ENCODE measurements at regions not wholly inside any gene's neighbourhood (a gene's known extent, or its start where the extent isn't known, plus 50 kb on each side); places are given as distances from the start of the nearest gene placed in this dataset.

DNA sequence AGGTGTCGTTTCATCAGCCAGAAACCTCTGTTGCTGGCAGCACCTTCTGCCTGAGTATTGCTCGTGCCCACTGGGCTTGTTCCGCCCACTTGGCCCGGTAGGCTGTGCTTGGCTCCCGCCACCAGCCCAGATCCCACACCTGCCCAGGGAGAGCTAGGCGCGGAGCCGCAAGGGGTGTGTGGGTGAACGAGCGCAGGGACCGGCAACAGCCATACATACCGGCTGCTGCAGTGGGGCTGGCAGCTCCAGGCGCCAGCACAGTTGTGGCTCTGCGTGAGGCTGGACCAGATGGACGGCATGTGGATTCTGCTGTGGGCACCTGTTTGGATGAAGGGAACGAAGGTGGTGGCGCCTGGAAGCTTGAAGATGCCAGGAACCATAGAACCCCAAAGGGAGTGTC, 331.5 kb upstream of the MCTP2 start:
- no peak for FAIRE-seq
- no peak for DNase-seq (ENCODE audit: insufficient read length, low spot score)
- no peak for TF ChIP-seq POLR2A (IDR thresholded peaks at IDR 0.05; ENCODE audit: low read depth, low read length)

DNA sequence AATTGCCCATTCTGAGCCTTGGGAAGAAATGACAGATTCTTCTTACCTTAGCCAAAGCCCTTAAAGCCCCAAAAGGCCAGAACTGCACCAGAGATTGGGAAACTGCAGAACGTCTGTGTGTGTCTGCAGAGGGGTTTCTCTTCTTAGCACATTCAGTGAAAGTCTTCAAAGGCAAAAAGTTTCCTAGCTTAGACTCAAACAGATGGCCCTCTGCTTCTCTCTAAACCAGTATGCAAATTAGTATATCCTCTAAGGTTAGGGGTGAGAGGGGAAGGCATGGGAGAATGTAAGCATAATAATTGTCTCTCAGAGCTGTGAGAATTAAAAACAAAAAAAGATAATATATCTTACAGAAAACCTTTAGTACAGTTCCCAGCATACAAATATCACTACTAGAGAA, 334.0 kb upstream of the MCTP2 start:
- no peak for FAIRE-seq
- TF ChIP-seq POLR2A (IDR thresholded peaks at IDR 0.05; ENCODE audit: low read depth, low read length): no peak
- DNase-seq (ENCODE audit: insufficient read length, low spot score): no peak

DNA sequence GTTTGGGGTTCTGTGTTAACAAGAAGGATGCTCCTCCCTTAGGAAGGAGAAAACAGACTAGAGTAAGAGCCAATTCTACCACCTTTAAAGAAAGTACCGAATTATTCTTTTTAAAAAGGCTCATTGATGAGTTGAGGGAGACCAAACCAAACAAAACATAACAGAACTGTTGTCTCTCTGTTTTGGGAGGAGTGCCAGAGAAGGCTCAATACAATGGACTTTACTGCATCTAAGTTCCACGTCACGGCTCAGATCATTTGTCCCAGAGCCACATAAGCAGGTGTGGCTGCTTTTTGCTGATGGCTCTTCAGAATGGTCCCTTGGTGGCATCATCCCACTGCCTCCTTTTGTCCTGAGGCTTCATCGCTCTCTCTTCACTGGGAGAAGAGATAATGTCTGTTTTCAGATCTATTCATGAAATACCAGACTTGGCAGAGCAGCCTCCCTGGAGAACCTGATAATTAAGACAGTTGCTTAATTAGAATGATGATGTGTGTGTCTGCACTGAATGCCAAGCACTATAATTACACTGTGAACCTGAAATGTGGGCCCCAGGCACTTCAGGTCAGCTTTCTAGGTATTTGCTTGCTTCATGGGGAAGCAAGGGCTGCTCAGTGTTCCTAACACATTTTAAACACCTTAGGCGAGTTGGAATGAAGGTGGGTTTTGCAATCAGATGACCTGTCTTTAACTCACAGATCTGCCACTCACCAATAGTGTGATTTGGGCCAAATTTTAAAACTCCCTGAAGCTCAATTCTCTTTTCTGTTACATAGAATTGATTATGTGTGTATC, 335.2 kb upstream of the MCTP2 start:
- FAIRE-seq: no peak

DNA sequence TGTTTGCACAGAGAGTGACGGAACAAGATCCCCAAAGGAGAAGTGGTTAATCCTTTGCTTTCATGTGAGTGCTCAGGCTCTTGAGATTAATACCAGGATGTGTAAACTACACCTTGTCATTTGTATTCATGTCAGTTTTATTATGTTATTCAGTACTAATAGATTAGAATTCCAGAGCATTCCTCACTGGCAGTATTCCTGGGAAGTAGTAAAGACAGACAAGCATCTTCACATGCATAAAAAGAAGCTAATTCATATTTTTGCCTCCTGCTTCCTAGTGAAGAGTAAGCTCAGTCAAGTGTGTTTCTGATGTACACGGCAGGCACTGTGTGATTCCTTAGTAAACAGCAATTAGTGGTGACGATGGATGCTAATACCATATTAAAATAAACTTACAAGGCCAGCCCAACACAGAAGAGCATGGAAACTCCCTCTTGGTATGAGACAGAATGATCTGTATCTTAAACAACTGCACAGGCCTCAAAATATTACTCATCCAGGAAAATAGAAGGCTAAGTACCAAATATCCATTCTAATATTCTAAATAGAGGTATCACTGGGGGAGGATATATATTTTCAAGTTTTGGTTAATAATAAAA, 336.8 kb upstream of the MCTP2 start:
- DNase-seq (ENCODE audit: insufficient read length, low spot score): no peak
- no peak for TF ChIP-seq POLR2A (IDR thresholded peaks at IDR 0.05; ENCODE audit: low read depth, low read length)
- FAIRE-seq: no peak

More for the DNA sequence above, 335.2 kb upstream of the MCTP2 start:
- DNase-seq (ENCODE audit: insufficient read length, low spot score): no peak
- no peak for TF ChIP-seq POLR2A (IDR thresholded peaks at IDR 0.05; ENCODE audit: low read depth, low read length)

DNA sequence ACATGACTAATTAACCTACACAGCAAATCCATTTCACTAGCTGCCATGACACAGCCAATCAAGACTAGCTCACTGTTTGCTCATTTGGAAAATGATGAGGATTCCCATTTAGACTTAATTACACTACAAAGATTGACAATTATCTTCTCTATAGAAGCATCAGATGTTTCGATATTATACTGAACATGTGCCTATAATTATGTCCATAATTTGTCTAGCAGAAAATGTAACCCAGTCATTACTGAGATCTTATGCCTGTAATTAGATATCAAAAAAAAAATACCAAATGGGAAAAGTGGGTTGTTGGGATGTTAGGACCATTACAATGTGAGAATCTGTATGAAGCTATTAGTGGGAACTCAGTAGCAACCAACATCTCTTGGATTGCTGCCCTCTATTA, 344.2 kb upstream of the MCTP2 start:
- FAIRE-seq (no peak), DNase-seq (ENCODE audit: insufficient read length, low spot score) (no peak)
- no peak for TF ChIP-seq POLR2A (IDR thresholded peaks at IDR 0.05; ENCODE audit: low read depth, low read length)

DNA sequence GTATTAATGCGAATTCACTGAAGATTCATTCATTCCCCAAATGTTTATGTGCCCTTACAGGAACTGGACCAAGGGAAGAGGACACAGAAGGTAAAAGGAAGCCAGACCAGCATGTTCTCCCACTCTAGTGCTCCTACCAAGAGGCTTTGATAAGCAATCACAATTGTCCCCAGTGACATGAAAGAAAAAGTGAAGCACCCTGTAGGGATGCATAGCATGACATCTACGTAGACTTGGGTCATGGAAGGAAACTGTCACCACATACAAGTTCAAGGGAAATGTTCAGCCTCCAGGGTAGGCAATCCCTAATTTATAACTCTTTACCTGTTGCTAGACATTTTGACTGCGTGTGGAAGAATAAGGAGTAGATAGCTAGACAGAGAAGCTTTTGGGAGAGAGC, 348.6 kb upstream of the MCTP2 start:
- FAIRE-seq (no peak), DNase-seq (ENCODE audit: insufficient read length, low spot score) (no peak)
- TF ChIP-seq POLR2A (IDR thresholded peaks at IDR 0.05; ENCODE audit: low read depth, low read length): no peak

DNA sequence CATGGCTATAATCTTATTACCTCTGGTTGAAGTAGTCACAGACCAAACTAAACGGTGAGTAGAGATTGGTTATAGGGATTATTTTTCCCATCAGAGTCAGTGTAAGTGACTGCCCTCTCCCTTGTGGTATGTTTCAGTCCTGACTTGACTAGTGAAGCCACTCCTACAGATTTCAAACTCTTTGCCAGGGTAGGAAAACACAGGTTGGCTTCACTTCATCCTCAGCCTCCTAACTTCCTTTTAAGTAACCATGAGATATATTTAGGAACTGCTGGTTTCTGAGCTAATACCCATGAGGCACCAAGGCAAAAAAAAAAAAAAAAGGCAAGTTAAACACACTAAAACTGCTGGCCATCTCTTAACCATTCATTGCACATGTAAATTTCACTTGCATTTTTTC, 349.2 kb upstream of the MCTP2 start:
- DNase-seq (ENCODE audit: insufficient read length, low spot score) (no peak), FAIRE-seq (no peak)
- no peak for TF ChIP-seq POLR2A (IDR thresholded peaks at IDR 0.05; ENCODE audit: low read depth, low read length)

DNA sequence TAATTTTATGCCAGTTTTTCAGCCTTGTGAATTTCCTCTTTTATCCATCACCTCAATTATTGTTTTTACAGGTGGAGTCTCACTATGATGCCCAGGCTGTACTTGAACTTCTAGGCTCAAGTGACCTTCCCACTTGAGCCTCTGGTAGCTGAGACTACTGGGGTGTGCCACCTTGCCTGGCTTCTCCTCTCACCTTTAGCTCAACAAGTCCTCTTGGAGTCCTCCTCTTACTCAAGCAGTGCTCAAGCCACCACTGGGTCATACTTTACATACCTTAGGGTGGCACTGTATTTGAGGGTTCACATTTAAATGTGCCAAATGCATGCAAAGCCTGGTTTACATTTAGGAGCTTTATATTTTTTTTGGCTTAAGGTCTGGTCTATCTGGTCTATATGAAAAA, 350.1 kb upstream of the MCTP2 start:
- FAIRE-seq (no peak), DNase-seq (ENCODE audit: insufficient read length, low spot score) (no peak)
- no peak for TF ChIP-seq POLR2A (IDR thresholded peaks at IDR 0.05; ENCODE audit: low read depth, low read length)

DNA sequence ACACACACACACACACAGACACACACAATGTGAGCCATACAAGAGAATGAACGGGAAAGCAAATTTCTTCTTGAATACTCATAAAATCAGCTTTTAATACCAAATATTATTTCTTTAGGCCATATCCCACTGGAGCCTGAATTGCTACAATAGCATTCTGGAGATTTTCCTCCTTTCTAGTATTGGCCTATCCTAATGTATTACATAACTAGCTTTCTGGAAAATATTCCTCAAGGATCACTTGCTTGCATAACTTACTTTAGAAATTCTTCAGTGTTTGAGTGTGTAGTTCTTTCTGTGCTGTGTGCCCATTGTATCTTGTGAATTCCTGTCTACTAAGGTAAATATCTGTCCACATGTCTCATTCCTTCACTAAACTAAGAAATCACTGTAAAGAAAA, 351.0 kb upstream of the MCTP2 start:
- FAIRE-seq (no peak), DNase-seq (ENCODE audit: insufficient read length, low spot score) (no peak)
- no peak for TF ChIP-seq POLR2A (IDR thresholded peaks at IDR 0.05; ENCODE audit: low read depth, low read length)

DNA sequence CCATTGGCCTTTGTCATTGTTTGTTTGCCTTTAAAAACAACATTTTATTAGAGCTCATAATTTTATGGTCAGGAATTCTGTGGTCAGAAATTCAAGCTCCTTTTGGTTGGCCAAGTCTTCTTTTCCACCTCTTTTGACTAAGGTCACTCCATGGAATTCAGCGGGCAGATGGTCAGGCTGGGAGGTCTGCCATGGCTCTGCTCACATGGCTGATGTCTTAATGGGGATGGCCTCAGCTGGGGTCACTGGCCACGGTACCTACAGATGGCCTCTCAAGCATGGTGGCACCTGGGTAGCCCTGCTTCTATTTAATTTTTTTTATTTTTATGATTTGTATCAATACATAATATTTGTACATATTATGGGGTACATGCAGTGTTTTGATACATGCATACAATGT, 360.8 kb upstream of the MCTP2 start:
- DNase-seq (ENCODE audit: insufficient read length, low spot score) (no peak), FAIRE-seq (no peak)
- no peak for TF ChIP-seq POLR2A (IDR thresholded peaks at IDR 0.05; ENCODE audit: low read depth, low read length)

DNA sequence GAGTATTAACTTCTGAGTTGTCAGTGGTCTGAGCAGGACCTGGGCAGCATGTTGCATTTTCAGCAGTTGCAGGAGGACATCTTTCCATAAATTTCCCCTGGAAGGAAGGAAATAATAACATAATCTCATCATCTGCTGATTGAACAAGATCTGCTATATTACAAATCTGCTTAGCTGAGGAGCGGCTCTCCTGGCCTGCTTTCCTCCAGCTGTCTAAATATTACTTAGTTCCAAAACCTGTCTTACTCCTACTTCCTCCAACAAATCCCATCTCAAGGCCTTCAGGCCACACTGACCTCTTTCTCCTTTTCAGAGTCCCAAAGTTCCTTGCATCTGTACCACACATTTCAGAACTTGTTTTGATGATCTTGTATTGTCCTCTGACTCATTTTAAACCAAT, 364.4 kb upstream of the MCTP2 start:
- FAIRE-seq: no peak
- no peak for TF ChIP-seq POLR2A (IDR thresholded peaks at IDR 0.05; ENCODE audit: low read depth, low read length)
- no peak for DNase-seq (ENCODE audit: insufficient read length, low spot score)

DNA sequence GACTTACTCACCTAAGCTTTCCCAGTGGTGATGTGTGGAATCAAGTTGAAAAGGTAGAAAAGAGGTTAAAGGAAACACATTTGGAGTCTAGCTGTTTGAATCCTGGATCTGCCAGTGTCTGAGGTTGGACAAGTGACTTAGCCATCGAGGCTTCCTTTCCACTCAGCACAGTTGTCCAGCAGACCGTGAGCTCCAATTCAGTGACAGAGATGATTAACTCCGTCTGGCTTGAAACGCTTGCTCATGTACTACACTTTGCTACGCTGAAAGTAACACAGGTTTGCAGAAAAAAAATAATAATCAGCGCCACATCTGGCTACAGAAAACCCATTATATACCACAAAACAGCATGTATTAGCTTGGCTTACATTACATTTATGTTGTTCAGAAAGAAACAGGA, 364.9 kb upstream of the MCTP2 start:
- no peak for DNase-seq (ENCODE audit: insufficient read length, low spot score)
- TF ChIP-seq POLR2A (IDR thresholded peaks at IDR 0.05; ENCODE audit: low read depth, low read length): no peak
- no peak for FAIRE-seq

DNA sequence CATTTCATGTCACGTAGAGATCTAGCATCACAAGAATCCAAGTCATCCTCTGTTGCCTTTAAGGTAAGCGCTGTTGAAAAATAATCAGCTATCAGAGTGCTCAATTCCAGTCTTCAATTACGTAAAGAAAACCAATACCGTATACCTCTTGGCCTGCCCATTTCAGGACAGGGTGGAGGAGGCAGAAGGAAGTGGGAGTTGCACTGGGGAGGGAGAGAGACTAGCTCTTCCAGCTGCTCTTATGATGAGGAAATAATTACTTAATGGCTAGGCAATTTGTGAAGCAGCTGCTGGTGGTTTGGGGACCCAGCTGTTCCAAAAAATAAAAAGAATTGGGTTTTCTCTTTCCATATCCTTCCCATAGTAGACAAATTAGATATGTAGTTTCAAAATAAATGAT, 365.8 kb upstream of the MCTP2 start:
- DNase-seq (ENCODE audit: insufficient read length, low spot score) (no peak), FAIRE-seq (no peak)
- no peak for TF ChIP-seq POLR2A (IDR thresholded peaks at IDR 0.05; ENCODE audit: low read depth, low read length)

DNA sequence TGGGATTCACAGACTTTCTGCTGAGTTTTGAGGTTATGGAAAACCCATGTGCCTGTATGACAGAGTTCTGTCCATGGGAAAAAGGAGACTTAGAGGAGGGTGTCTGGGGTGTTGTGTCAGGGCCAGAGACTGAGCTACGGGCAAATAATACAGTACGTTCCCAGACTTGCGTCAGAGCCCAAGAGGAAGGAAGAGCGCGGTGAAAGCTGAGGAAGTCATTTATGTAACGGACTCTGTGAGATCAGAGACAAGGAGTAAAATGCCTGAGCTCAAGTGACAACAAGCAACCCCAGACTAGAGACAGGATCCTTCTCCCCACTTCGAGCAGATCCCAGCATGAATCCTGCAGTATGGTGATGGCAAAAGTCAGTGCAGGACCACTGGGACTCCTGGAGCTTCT, 368.6 kb upstream of the MCTP2 start:
- TF ChIP-seq POLR2A (IDR thresholded peaks at IDR 0.05; ENCODE audit: low read depth, low read length): no peak
- FAIRE-seq: no peak
- no peak for DNase-seq (ENCODE audit: insufficient read length, low spot score)

Measured in H54 (cell line).